ENCODE measurements at regions not wholly inside any gene's neighbourhood (a gene's known extent, or its start where the extent isn't known, plus 50 kb on each side); places are given as distances from the start of the nearest gene placed in this dataset.

- TF ChIP-seq CTCF (conservative IDR thresholded peaks at IDR 0.05; ENCODE audit: low read depth, low read length) (no peak), EZH2 (IDR thresholded peaks at IDR 0.05; ENCODE audit: borderline replicate concordance, low read depth, low read length, poor library complexity, severe bottlenecking) (no peak)
Observed at GRCh38 chr14:50002926-50003212, 110.0 kb downstream of the ARF6 start.

All from A673 (cell line).